T-helper 22 cell (primary cell): ENCODE measurements at regions not wholly inside any gene's neighbourhood (a gene's known extent, or its start where the extent isn't known, plus 50 kb on each side); places are given as distances from the start of the nearest gene placed in this dataset.

Experiments
- DNase-seq: peaks from one replicate; pipeline ENCODE4 v3.0.0-alpha.2; 2020; ENCODE audit warnings: low read depth

- DNase-seq = no peak
Measured at GRCh38 chr1:10897981-10898728, 101.7 kb upstream of the CASZ1 start.

GRCh38 chr1:10898921-10899320, 102.5 kb upstream of the CASZ1 start:
- no peak for DNase-seq

- DNase-seq = no peak
Measured at GRCh38 chr1:10899490-10900250, 103.2 kb upstream of the CASZ1 start.

GRCh38 chr1:10900251-10900651, 103.8 kb upstream of the CASZ1 start:
- no peak for DNase-seq

- no peak for DNase-seq
Measured at GRCh38 chr1:10900691-10901090, 104.2 kb upstream of the CASZ1 start.

GRCh38 chr1:10901091-10901890, 104.8 kb upstream of the CASZ1 start:
- DNase-seq = no peak

GRCh38 chr1:10901891-10902805, 105.7 kb upstream of the CASZ1 start:
- no peak for DNase-seq

- DNase-seq = no peak
Measured at GRCh38 chr1:10903421-10903820, 107.0 kb upstream of the CASZ1 start.

GRCh38 chr1:10903821-10904220, 107.4 kb upstream of the CASZ1 start:
- DNase-seq = no peak

GRCh38 chr1:10904396-10905358, 107.8 kb upstream of the TARDBP start:
- DNase-seq = no peak

GRCh38 chr1:10905841-10906655, 106.4 kb upstream of the TARDBP start:
- DNase-seq = no peak

- no peak for DNase-seq
Measured at GRCh38 chr1:10906866-10907519, 105.5 kb upstream of the TARDBP start.

GRCh38 chr1:10908266-10908665, 104.2 kb upstream of the TARDBP start:
- DNase-seq = no peak

- peak; percentile 13 for DNase-seq
Measured at GRCh38 chr1:10909697-10910680, 102.5 kb upstream of the TARDBP start.

GRCh38 chr1:10910681-10911489, 101.6 kb upstream of the TARDBP start:
- no peak for DNase-seq

GRCh38 chr1:10911490-10912166, 100.8 kb upstream of the TARDBP start:
- no peak for DNase-seq
